Left hindlimb (tissue), 1 donor: ENCODE measurements at regions not wholly inside any gene's neighbourhood (a gene's known extent, or its start where the extent isn't known, plus 50 kb on each side); places are given as distances from the start of the nearest gene placed in this dataset.
"Not testable (repeated sequence)": the region's sequence is repeated elsewhere in the genome, so short reads cannot be mapped to it uniquely, and the experiment has no call there.

Source experiments
- DNase-seq: peaks from one replicate; pipeline ENCODE4 v3.0.0-alpha.2; 2018

- no peak for DNase-seq
Measured at GRCh38 chr18:997499-997898, 92.8 kb downstream of the ADCYAP1 start.

- DNase-seq: no peak
Measured at GRCh38 chr18:998936-999335, 94.3 kb downstream of the ADCYAP1 start.

GRCh38 chr18:1002653-1003178 is 98.0 kb downstream of the ADCYAP1 start:
- DNase-seq: no peak

- no peak for DNase-seq
Measured at GRCh38 chr18:1003499-1003898, 98.8 kb downstream of the ADCYAP1 start.

- DNase-seq: no peak
Measured at GRCh38 chr18:1006304-1006703, 101.6 kb downstream of the ADCYAP1 start.

- no peak for DNase-seq
Measured at GRCh38 chr18:1006965-1007364, 102.3 kb downstream of the ADCYAP1 start.

- DNase-seq: no peak
Measured at GRCh38 chr18:1011349-1011748, 106.7 kb downstream of the ADCYAP1 start.

- DNase-seq: no peak
Measured at GRCh38 chr18:1012775-1013174, 108.1 kb downstream of the ADCYAP1 start.

GRCh38 chr18:1013951-1014350 is 109.3 kb downstream of the ADCYAP1 start:
- no peak for DNase-seq

GRCh38 chr18:1014509-1014908 is 109.8 kb downstream of the ADCYAP1 start:
- DNase-seq: no peak

GRCh38 chr18:1014951-1015624 is 110.4 kb downstream of the ADCYAP1 start:
- DNase-seq: no peak

GRCh38 chr18:1015777-1016176 is 111.1 kb downstream of the ADCYAP1 start:
- no peak for DNase-seq

- DNase-seq: no peak
Measured at GRCh38 chr18:1017227-1018058, 112.8 kb downstream of the ADCYAP1 start.

- DNase-seq: peak; percentile 74
Measured at GRCh38 chr18:1018181-1018681, 113.6 kb downstream of the ADCYAP1 start.

- no peak for DNase-seq
Measured at GRCh38 chr18:1019191-1019590, 114.5 kb downstream of the ADCYAP1 start.

- no peak for DNase-seq
Measured at GRCh38 chr18:1020731-1021344, 116.2 kb downstream of the ADCYAP1 start.

- no peak for DNase-seq
Measured at GRCh38 chr18:1026930-1027329, 122.3 kb downstream of the ADCYAP1 start.

- DNase-seq: not testable (repeated sequence)
Measured at GRCh38 chr18:1033092-1033491, 128.4 kb downstream of the ADCYAP1 start.

- DNase-seq: no peak
Measured at GRCh38 chr18:1034971-1035370, 130.3 kb downstream of the ADCYAP1 start.

- DNase-seq: no peak
Measured at GRCh38 chr18:1036926-1037325, 132.3 kb downstream of the ADCYAP1 start.

- no peak for DNase-seq
Measured at GRCh38 chr18:1037776-1038175, 133.1 kb downstream of the ADCYAP1 start.

- no peak for DNase-seq
Measured at GRCh38 chr18:1039421-1039820, 134.8 kb downstream of the ADCYAP1 start.

- not testable (repeated sequence) for DNase-seq
Measured at GRCh38 chr18:1043039-1043438, 138.4 kb downstream of the ADCYAP1 start.
